Stimulated activated naive CD8-positive, alpha-beta T cell treated with anti-CD3 and anti-CD28 coated beads, Interleukin-15, Interleukin-2, amounts not matched to agents 100 ng/mL and 50 ng/mL, for 24 hours (primary cell): ENCODE measurements at regions not wholly inside any gene's neighbourhood (a gene's known extent, or its start where the extent isn't known, plus 50 kb on each side); places are given as distances from the start of the nearest gene placed in this dataset.
"Not testable (repeated sequence)": the region's sequence is repeated elsewhere in the genome, so short reads cannot be mapped to it uniquely, and the experiment has no call there.

Source experiments
- H3K27ac Mint-ChIP-seq: one replicate; pipeline ENCODE4 v1.8.0; 2021; ENCODE audit warnings: mild to moderate bottlenecking, mixed read lengths
- H3K27me3 Mint-ChIP-seq: one replicate; pipeline ENCODE4 v1.8.0; 2021; ENCODE audit warnings: mixed read lengths
- H3K36me3 Mint-ChIP-seq: one replicate; pipeline ENCODE4 v1.8.0; 2021; ENCODE audit warnings: low read depth, mixed read lengths
- H3K4me1 Mint-ChIP-seq: one replicate; pipeline ENCODE4 v1.8.0; 2021; ENCODE audit warnings: low read depth, mixed read lengths
- H3K4me3 Mint-ChIP-seq: one replicate; pipeline ENCODE4 v1.8.0; 2021; ENCODE audit warnings: mild to moderate bottlenecking, mixed read lengths
- H3K9me3 Mint-ChIP-seq: one replicate; pipeline ENCODE4 v1.8.0; 2021; ENCODE audit warnings: mixed read lengths

- no peaks in the 10 kb centered on the region for H3K4me1 Mint-ChIP-seq
- peaks cover 5% of the 10 kb centered on the region for H3K27me3 Mint-ChIP-seq
- no peak overlapping the region for H3K4me3 Mint-ChIP-seq
- H3K27ac Mint-ChIP-seq: no peak overlapping the region
- peaks cover 9% of the 10 kb centered on the region for H3K9me3 Mint-ChIP-seq
- H3K36me3 Mint-ChIP-seq: no peaks in the 10 kb centered on the region
Measured at GRCh38 chr3:15982243-15982642, 184.5 kb upstream of the ANKRD28 start.

DNA sequence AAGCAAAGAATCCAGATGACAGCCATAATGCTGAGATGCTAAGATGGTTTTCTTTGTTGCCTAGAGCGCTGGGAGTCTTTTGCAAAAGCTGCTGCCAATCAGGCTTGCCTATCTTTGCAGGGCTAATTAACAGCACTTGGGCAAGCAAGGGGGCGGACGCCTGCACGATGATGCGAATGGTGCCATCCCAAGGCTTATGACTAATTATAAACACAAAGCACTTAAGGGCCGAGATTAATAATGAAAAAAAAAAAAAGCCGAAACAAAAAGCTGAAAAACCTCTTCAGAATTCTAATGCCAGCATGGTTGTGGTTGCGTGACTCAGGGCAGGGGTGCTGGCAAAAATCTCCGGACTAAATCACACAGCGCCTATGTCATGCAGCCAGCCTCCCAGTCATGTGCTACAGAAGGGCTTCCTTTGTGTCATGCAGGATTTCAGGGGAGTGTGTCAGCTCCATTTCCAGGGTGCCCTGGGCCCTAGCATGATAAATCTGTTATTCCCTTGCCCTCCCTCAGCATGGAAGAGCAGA lies 185.0 kb upstream of the ANKRD28 start:
- no peaks in the 10 kb centered on the region for H3K4me1 Mint-ChIP-seq
- peaks cover 5% of the 10 kb centered on the region for H3K27me3 Mint-ChIP-seq
- H3K27ac Mint-ChIP-seq: no peak overlapping the region
- H3K36me3 Mint-ChIP-seq: no peaks in the 10 kb centered on the region
- peaks cover 9% of the 10 kb centered on the region for H3K9me3 Mint-ChIP-seq
- no peak overlapping the region for H3K4me3 Mint-ChIP-seq

DNA sequence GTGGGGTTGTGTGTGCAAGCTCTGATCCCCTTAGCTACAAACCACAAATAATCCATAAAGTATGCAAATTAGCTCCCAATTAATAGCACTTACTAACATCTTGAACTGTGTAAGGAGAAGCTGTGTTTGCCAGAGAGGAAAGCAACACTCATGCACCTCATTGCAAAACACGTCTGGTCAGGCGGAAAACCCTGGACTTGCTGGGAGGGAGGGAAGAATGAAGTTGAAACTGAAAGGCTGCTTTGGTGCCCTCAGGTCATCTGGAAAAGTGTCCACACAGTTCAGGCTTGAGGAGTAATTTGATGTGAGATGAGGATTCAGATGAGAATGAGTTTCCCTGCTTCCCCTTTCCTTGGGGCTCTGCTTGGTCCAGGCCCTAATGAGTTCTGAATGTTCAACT lies 185.5 kb upstream of the ANKRD28 start:
- H3K9me3 Mint-ChIP-seq: peaks cover 9% of the 10 kb centered on the region
- H3K27me3 Mint-ChIP-seq: peaks cover 5% of the 10 kb centered on the region
- H3K36me3 Mint-ChIP-seq: no peaks in the 10 kb centered on the region
- H3K4me3 Mint-ChIP-seq: no peak overlapping the region
- H3K27ac Mint-ChIP-seq: no peak overlapping the region
- no peaks in the 10 kb centered on the region for H3K4me1 Mint-ChIP-seq

DNA sequence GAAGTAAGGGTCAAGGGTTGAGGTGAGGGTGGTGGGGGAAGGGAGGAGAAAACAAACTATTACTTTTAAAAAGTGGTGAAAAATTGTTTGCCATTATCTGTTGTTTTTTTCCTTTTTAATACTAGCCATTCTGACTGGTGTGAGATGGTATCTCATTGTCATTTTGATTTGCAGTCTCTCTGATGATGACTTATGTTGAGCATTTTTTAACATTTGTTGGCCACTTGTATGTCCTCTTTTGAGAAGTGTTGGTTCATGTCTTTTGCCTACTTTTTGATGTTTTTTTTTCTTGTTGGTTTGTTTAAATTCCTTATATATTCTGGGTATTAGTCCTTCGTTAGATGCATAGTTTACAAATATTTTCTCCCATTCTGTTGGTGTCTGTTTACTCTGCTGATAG lies 185.9 kb upstream of the ANKRD28 start:
- Mint-ChIP-seq H3K4me3 (no peak overlapping the region), H3K27me3 (peaks cover 8% of the 10 kb centered on the region), H3K9me3 (peaks cover 13% of the 10 kb centered on the region), H3K27ac (no peak overlapping the region), H3K36me3 (no peaks in the 10 kb centered on the region), H3K4me1 (no peaks in the 10 kb centered on the region)

GRCh38 chr3:15989419-15989818 lies 185.1 kb upstream of the GALNT15 start:
- Mint-ChIP-seq H3K4me1 (no peaks in the 10 kb centered on the region), H3K36me3 (peaks cover 5% of the 10 kb centered on the region), H3K9me3 (peaks cover 26% of the 10 kb centered on the region), H3K4me3 (no peak overlapping the region), H3K27me3 (peaks cover 16% of the 10 kb centered on the region), H3K27ac (no peak overlapping the region)

- not testable (repeated sequence) for H3K4me1 Mint-ChIP-seq, H3K36me3 Mint-ChIP-seq, H3K4me3 Mint-ChIP-seq, H3K27ac Mint-ChIP-seq
- Mint-ChIP-seq H3K27me3 (peaks cover 15% of the 10 kb centered on the region), H3K9me3 (peaks cover 21% of the 10 kb centered on the region)
Measured at GRCh38 chr3:15993660-15994059, 180.8 kb upstream of the GALNT15 start.

DNA sequence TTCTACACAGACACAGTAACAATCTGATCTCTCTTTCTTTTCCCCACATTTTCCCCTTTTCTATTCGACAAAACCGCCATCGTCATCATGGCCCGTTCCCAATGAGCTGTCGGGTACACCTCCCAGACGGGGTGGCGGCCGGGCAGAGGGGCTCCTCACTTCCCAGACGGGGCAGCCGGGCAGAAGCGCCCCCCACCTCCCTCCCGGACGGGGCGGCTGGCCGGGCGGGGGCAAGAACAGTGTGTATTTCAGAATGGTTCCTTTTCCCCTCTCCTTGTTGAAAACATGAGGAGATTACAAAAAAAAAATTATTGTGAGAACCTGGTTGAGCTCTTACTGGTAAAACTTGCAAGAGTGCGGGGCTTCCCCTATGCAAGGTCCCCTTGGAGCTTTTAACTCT lies 178.0 kb upstream of the GALNT15 start:
- H3K27ac Mint-ChIP-seq, H3K27me3 Mint-ChIP-seq, H3K4me1 Mint-ChIP-seq, H3K36me3 Mint-ChIP-seq, H3K4me3 Mint-ChIP-seq: not testable (repeated sequence)
- H3K9me3 Mint-ChIP-seq: peaks cover 15% of the 10 kb centered on the region

- H3K4me3 Mint-ChIP-seq: no peak overlapping the region
- no peak overlapping the region for H3K27ac Mint-ChIP-seq
- H3K27me3 Mint-ChIP-seq: peaks cover 6% of the 10 kb centered on the region
- peaks cover 15% of the 10 kb centered on the region for H3K9me3 Mint-ChIP-seq
- H3K4me1 Mint-ChIP-seq: no peaks in the 10 kb centered on the region
- peaks cover 5% of the 10 kb centered on the region for H3K36me3 Mint-ChIP-seq
Measured at GRCh38 chr3:15997274-15997943, 177.1 kb upstream of the GALNT15 start.

DNA sequence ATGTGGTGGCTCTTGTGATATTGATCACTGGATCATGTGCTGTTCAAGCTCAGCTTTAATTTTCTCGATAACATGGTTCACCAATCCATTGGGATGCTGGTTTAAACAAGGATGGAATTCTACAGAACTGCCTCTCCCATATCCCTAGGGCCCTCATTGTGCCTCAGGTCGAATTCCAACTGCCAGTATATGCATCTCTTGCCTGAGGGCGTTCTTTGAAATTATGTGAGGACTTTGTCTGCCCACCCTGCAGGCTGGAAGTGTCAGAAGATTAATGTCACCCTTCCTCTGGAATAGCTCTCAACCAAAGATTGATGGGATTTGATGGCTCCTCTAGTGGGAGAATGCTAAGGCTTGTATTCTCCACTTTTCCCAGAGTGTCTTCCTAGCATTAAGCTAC lies 175.6 kb upstream of the GALNT15 start:
- peaks cover 8% of the 10 kb centered on the region for H3K9me3 Mint-ChIP-seq
- no peak overlapping the region for H3K4me3 Mint-ChIP-seq
- H3K36me3 Mint-ChIP-seq: no peaks in the 10 kb centered on the region
- H3K27ac Mint-ChIP-seq: no peak overlapping the region
- H3K27me3 Mint-ChIP-seq: peaks cover 6% of the 10 kb centered on the region
- no peaks in the 10 kb centered on the region for H3K4me1 Mint-ChIP-seq

DNA sequence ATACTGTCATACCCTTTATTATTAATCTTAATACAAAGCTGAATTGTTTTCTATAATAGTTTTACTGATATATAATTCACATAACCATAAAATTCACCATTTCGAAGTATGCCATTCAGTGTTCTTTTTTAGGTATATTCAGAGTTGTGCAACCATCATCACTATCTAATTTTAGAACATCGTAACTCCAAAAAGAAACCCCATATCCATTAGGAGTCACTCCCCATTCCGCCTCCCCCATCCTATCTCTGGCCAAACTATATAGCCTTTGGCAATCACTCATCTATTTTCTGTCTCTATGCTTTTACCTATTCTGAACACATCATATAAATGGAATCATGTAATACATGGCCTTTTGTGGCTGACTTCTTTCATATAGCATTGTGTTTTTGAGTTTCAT lies 169.7 kb upstream of the GALNT15 start:
- no peaks in the 10 kb centered on the region for H3K36me3 Mint-ChIP-seq
- H3K27me3 Mint-ChIP-seq: peaks cover 20% of the 10 kb centered on the region
- H3K9me3 Mint-ChIP-seq: peaks cover 19% of the 10 kb centered on the region
- no peak overlapping the region for H3K4me3 Mint-ChIP-seq
- H3K4me1 Mint-ChIP-seq: no peaks in the 10 kb centered on the region
- H3K27ac Mint-ChIP-seq: no peak overlapping the region

- no peak overlapping the region for H3K27ac Mint-ChIP-seq
- H3K9me3 Mint-ChIP-seq: peaks cover 16% of the 10 kb centered on the region
- H3K27me3 Mint-ChIP-seq: peaks cover 26% of the 10 kb centered on the region
- no peak overlapping the region for H3K4me3 Mint-ChIP-seq
- H3K36me3 Mint-ChIP-seq: no peaks in the 10 kb centered on the region
- no peaks in the 10 kb centered on the region for H3K4me1 Mint-ChIP-seq
Measured at GRCh38 chr3:16011376-16011775, 163.1 kb upstream of the GALNT15 start.

DNA sequence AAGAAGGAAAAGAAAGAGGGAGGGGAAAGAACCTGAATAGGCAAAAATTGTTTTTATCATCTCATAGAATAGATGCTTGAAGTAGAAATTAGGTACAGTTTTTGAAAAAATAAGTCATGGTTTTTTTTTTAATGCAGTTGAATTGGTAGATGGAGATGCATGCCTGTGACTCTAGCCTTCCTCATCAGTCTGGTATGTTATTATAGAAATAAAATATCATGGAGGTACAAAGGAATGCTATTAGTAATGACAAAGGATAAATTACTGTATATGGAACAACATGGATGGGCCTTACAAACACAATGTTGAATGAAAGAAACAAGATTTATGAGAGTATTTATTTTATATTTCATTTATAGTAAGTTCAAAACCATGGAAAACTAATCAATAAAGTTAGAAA lies 162.4 kb upstream of the GALNT15 start:
- Mint-ChIP-seq H3K9me3 (peaks cover 10% of the 10 kb centered on the region), H3K4me1 (no peaks in the 10 kb centered on the region), H3K27ac (no peak overlapping the region), H3K36me3 (no peaks in the 10 kb centered on the region), H3K4me3 (no peak overlapping the region), H3K27me3 (peaks cover 21% of the 10 kb centered on the region)

- no peaks in the 10 kb centered on the region for H3K36me3 Mint-ChIP-seq
- H3K4me3 Mint-ChIP-seq: no peak overlapping the region
- H3K27ac Mint-ChIP-seq: no peak overlapping the region
- H3K4me1 Mint-ChIP-seq: no peaks in the 10 kb centered on the region
- H3K27me3 Mint-ChIP-seq: peaks cover 12% of the 10 kb centered on the region
- no peaks in the 10 kb centered on the region for H3K9me3 Mint-ChIP-seq
Measured at GRCh38 chr3:16013568-16013967, 160.9 kb upstream of the GALNT15 start.

DNA sequence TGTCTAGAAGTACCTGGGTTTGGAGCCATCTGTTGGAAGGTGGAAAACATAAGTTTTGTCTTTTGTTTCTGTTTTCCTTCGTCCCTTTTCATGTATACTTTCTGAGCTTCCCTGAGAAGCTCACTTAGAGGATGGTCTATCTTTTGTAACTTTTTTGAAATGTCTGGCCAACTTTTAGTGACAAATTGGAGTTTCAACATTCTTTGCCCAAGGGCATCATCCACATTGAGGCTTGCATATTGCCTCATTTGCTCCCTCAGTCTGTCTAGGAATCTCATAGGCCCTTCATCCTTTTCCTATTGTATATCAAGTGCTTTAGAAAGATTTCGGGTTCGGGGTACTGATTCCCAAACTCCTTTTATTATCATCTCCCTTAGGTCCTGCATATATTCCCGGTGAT lies 152.7 kb upstream of the GALNT15 start:
- not testable (repeated sequence) for H3K4me1 Mint-ChIP-seq, H3K9me3 Mint-ChIP-seq, H3K27me3 Mint-ChIP-seq, H3K27ac Mint-ChIP-seq, H3K36me3 Mint-ChIP-seq, H3K4me3 Mint-ChIP-seq

GRCh38 chr3:16023881-16024280 lies 150.6 kb upstream of the GALNT15 start:
- not testable (repeated sequence) for H3K4me3 Mint-ChIP-seq, H3K9me3 Mint-ChIP-seq, H3K27me3 Mint-ChIP-seq, H3K27ac Mint-ChIP-seq, H3K36me3 Mint-ChIP-seq, H3K4me1 Mint-ChIP-seq

- Mint-ChIP-seq H3K4me1 (no peaks in the 10 kb centered on the region), H3K36me3 (no peaks in the 10 kb centered on the region), H3K4me3 (no peak overlapping the region), H3K9me3 (no peaks in the 10 kb centered on the region), H3K27ac (no peak overlapping the region), H3K27me3 (peaks cover 8% of the 10 kb centered on the region)
Measured at GRCh38 chr3:16024548-16024947, 149.9 kb upstream of the GALNT15 start.
